Natural killer cell treated with Interleukin-12 subunit alpha and Interleukin-12 subunit beta and Interleukin-15 and Interleukin-18, amount 100 ng/mL, for 72 hours (primary cell): ENCODE measurements at regions not wholly inside any gene's neighbourhood (a gene's known extent, or its start where the extent isn't known, plus 50 kb on each side); places are given as distances from the start of the nearest gene placed in this dataset.
"Not testable (repeated sequence)": the region's sequence is repeated elsewhere in the genome, so short reads cannot be mapped to it uniquely, and the experiment has no call there.

ENCODE experiments used
- ATAC-seq, 2 donors: fragments of 150-1000 bp; cut with Tn5 transposase in 1 of 2; sonication (Bioruptor Pico), chemical (Tn5 transposase) in 1 of 2; 2 replicates each; pipeline ENCODE4 v1.10.0; 2021
- DNase-seq: peaks from one replicate; pipeline ENCODE4 v3.0.0; 2022; ENCODE audit warnings: low spot score
- H3K27ac Mint-ChIP-seq, 2 donors: 1 replicate in 1 of 2; 2 replicates in 1 of 2; pipeline ENCODE4 v1.8.0; 2022; ENCODE audit warnings: mixed read lengths in 2 of 2, mild to moderate bottlenecking in 1 of 2, moderate library complexity in 1 of 2
- H3K27me3 Mint-ChIP-seq, 2 donors: 1 replicate in 1 of 2; 2 replicates in 1 of 2; pipeline ENCODE4 v1.8.0; 2022; ENCODE audit warnings: mixed read lengths in 2 of 2
- H3K36me3 Mint-ChIP-seq: one replicate; pipeline ENCODE4 v1.8.0; 2022; ENCODE audit warnings: mixed read lengths
- H3K4me1 Mint-ChIP-seq, 2 donors: 1 replicate in 1 of 2; 2 replicates in 1 of 2; pipeline ENCODE4 v1.8.0; 2022; ENCODE audit warnings: low read depth in 2 of 2, mixed read lengths in 2 of 2, mild to moderate bottlenecking in 1 of 2
- H3K4me3 Mint-ChIP-seq: one replicate; pipeline ENCODE4 v1.8.0; 2022; ENCODE audit warnings: mixed read lengths
- H3K9me3 Mint-ChIP-seq: 2 replicates; pipeline ENCODE4 v1.8.0; 2022; ENCODE audit warnings: mixed read lengths

GRCh38 chr2:129481306-129482219 is 497.9 kb upstream of the RAB6C start:
- DNase-seq (no peak), ATAC-seq (no peak)
- Mint-ChIP-seq H3K4me1 (no peaks in the 10 kb centered on the region), H3K9me3 (no peaks in the 10 kb centered on the region), H3K27ac (no peak overlapping the region), H3K4me3 (no peak overlapping the region), H3K27me3 (no peaks in the 10 kb centered on the region), H3K36me3 (no peaks in the 10 kb centered on the region)

- Mint-ChIP-seq H3K9me3 (no peaks in the 10 kb centered on the region), H3K4me1 (no peaks in the 10 kb centered on the region), H3K27ac (no peak overlapping the region), H3K27me3 (no peaks in the 10 kb centered on the region), H3K4me3 (no peak overlapping the region), H3K36me3 (no peaks in the 10 kb centered on the region)
- DNase-seq (no peak), ATAC-seq (no peak)
Observed at GRCh38 chr2:129482626-129483025, 496.8 kb upstream of the RAB6C start.

GRCh38 chr2:129483366-129483765 is 496.1 kb upstream of the RAB6C start:
- Mint-ChIP-seq H3K9me3 (no peaks in the 10 kb centered on the region), H3K4me3 (no peak overlapping the region), H3K27me3 (no peaks in the 10 kb centered on the region), H3K36me3 (no peaks in the 10 kb centered on the region), H3K4me1 (no peaks in the 10 kb centered on the region), H3K27ac (no peak overlapping the region)
- no peak for DNase-seq
- no peak for ATAC-seq

GRCh38 chr2:129484999-129485897 is 494.2 kb upstream of the RAB6C start:
- Mint-ChIP-seq H3K9me3 (no peaks in the 10 kb centered on the region), H3K27me3 (no peaks in the 10 kb centered on the region), H3K4me3 (no peak overlapping the region), H3K36me3 (no peaks in the 10 kb centered on the region), H3K4me1 (no peaks in the 10 kb centered on the region), H3K27ac (no peak overlapping the region)
- ATAC-seq, result no peak
- DNase-seq, result no peak

GRCh38 chr2:129488376-129488775 is 491.1 kb upstream of the RAB6C start:
- Mint-ChIP-seq H3K27ac (no peak overlapping the region), H3K36me3 (no peaks in the 10 kb centered on the region), H3K4me1 (no peaks in the 10 kb centered on the region), H3K27me3 (no peaks in the 10 kb centered on the region), H3K4me3 (no peak overlapping the region), H3K9me3 (no peaks in the 10 kb centered on the region)
- DNase-seq (no peak), ATAC-seq (no peak)

GRCh38 chr2:129490641-129491040 is 488.8 kb upstream of the RAB6C start:
- Mint-ChIP-seq H3K4me1 (no peaks in the 10 kb centered on the region), H3K27ac (no peak overlapping the region), H3K27me3 (no peaks in the 10 kb centered on the region), H3K36me3 (no peaks in the 10 kb centered on the region), H3K4me3 (no peak overlapping the region), H3K9me3 (no peaks in the 10 kb centered on the region)
- DNase-seq (no peak), ATAC-seq (no peak)

- Mint-ChIP-seq H3K36me3 (no peaks in the 10 kb centered on the region), H3K27me3 (no peaks in the 10 kb centered on the region), H3K4me3 (no peak overlapping the region), H3K27ac (no peak overlapping the region), H3K4me1 (no peaks in the 10 kb centered on the region), H3K9me3 (no peaks in the 10 kb centered on the region)
- no peak for ATAC-seq
- DNase-seq, result no peak
Observed at GRCh38 chr2:129491308-129491707, 488.2 kb upstream of the RAB6C start.

GRCh38 chr2:129492548-129492947 is 486.9 kb upstream of the RAB6C start:
- Mint-ChIP-seq H3K4me3 (no peak overlapping the region), H3K27ac (no peak overlapping the region), H3K9me3 (no peaks in the 10 kb centered on the region), H3K36me3 (no peaks in the 10 kb centered on the region), H3K27me3 (no peaks in the 10 kb centered on the region), H3K4me1 (no peaks in the 10 kb centered on the region)
- no peak for ATAC-seq
- DNase-seq, result no peak

- peaks cover 0 to 3% of the 10 kb centered on the region in 2 donors for H3K4me1 Mint-ChIP-seq
- H3K27ac Mint-ChIP-seq, result no peak overlapping the region
- DNase-seq (no peak), ATAC-seq (no peak)
- no peaks in the 10 kb centered on the region for H3K9me3 Mint-ChIP-seq
- no peaks in the 10 kb centered on the region for H3K27me3 Mint-ChIP-seq
- no peak overlapping the region for H3K4me3 Mint-ChIP-seq
- no peaks in the 10 kb centered on the region for H3K36me3 Mint-ChIP-seq
Observed at GRCh38 chr2:129499747-129500146, 479.7 kb upstream of the RAB6C start.

GRCh38 chr2:129502781-129503180 is 476.7 kb upstream of the RAB6C start:
- ATAC-seq (no peak), DNase-seq (no peak)
- Mint-ChIP-seq H3K27ac (no peak overlapping the region), H3K9me3 (peaks cover 4% of the 10 kb centered on the region), H3K27me3 (peaks cover 0 to 3% of the 10 kb centered on the region in 2 donors), H3K4me1 (peaks cover 0 to 3% of the 10 kb centered on the region in 2 donors), H3K36me3 (no peaks in the 10 kb centered on the region), H3K4me3 (no peak overlapping the region)

- DNase-seq (no peak), ATAC-seq (no peak)
- Mint-ChIP-seq H3K27me3 (peaks cover 0 to 3% of the 10 kb centered on the region in 2 donors), H3K4me3 (no peak overlapping the region), H3K27ac (no peak overlapping the region), H3K4me1 (no peaks in the 10 kb centered on the region), H3K36me3 (no peaks in the 10 kb centered on the region), H3K9me3 (peaks cover 4% of the 10 kb centered on the region)
Observed at GRCh38 chr2:129504646-129505045, 474.8 kb upstream of the RAB6C start.

GRCh38 chr2:129518937-129519336 is 460.5 kb upstream of the RAB6C start:
- Mint-ChIP-seq H3K36me3 (no peaks in the 10 kb centered on the region), H3K9me3 (peaks cover 16% of the 10 kb centered on the region), H3K27ac (no peak overlapping the region), H3K4me1 (no peaks in the 10 kb centered on the region), H3K27me3 (peaks cover 0 to 2% of the 10 kb centered on the region in 2 donors), H3K4me3 (no peak overlapping the region)
- ATAC-seq (no peak), DNase-seq (no peak)

- H3K27me3 Mint-ChIP-seq, H3K4me1 Mint-ChIP-seq, DNase-seq, H3K4me3 Mint-ChIP-seq, H3K27ac Mint-ChIP-seq, ATAC-seq, H3K36me3 Mint-ChIP-seq: not testable (repeated sequence)
- H3K9me3 Mint-ChIP-seq, result peaks cover 11% of the 10 kb centered on the region
Observed at GRCh38 chr2:129532158-129532557, 447.3 kb upstream of the RAB6C start.

GRCh38 chr2:129548880-129549279 is 430.6 kb upstream of the RAB6C start:
- peaks cover 10% of the 10 kb centered on the region for H3K9me3 Mint-ChIP-seq
- H3K27ac Mint-ChIP-seq, result no peak overlapping the region
- H3K4me1 Mint-ChIP-seq, result no peaks in the 10 kb centered on the region
- no peaks in the 10 kb centered on the region for H3K36me3 Mint-ChIP-seq
- no peak for DNase-seq
- H3K4me3 Mint-ChIP-seq, result no peak overlapping the region
- ATAC-seq, result no peak
- no peaks in the 10 kb centered on the region for H3K27me3 Mint-ChIP-seq
